Testis (tissue), 2 donors: ENCODE measurements at regions not wholly inside any gene's neighbourhood (a gene's known extent, or its start where the extent isn't known, plus 50 kb on each side); places are given as distances from the start of the nearest gene placed in this dataset.

ENCODE experiments used
- CTCF ChIP-seq, 3 experiments: fragments of 450-650 bp in 2 of 3; fragments of 200-600 bp in 1 of 3; sonication (generic) in 1 of 3; IDR thresholded peaks; one replicate each; pipeline ENCODE4 v1.5.1; 2016 to 2019; ENCODE audit warnings: antibody characterized with exemption in 3 of 3, mild to moderate bottlenecking in 2 of 3, moderate library complexity in 1 of 3
- POLR2A ChIP-seq: fragments of 450-650 bp; IDR thresholded peaks from one replicate; pipeline ENCODE4 v1.6.1; 2017; ENCODE audit warnings: antibody characterized with exemption, mild to moderate bottlenecking, moderate library complexity

- TF ChIP-seq CTCF (IDR thresholded peaks at IDR 0.05), result no peak
- TF ChIP-seq POLR2A, result no peak
Measured at GRCh38 chr9:107148216-107148615, 134.9 kb upstream of the RAD23B start.
